Left kidney (tissue), 1 donor: ENCODE measurements at regions not wholly inside any gene's neighbourhood (a gene's known extent, or its start where the extent isn't known, plus 50 kb on each side); places are given as distances from the start of the nearest gene placed in this dataset.

Experiments
- DNase-seq: peaks from one replicate; pipeline ENCODE4 v3.0.0-alpha.2; 2013

DNA sequence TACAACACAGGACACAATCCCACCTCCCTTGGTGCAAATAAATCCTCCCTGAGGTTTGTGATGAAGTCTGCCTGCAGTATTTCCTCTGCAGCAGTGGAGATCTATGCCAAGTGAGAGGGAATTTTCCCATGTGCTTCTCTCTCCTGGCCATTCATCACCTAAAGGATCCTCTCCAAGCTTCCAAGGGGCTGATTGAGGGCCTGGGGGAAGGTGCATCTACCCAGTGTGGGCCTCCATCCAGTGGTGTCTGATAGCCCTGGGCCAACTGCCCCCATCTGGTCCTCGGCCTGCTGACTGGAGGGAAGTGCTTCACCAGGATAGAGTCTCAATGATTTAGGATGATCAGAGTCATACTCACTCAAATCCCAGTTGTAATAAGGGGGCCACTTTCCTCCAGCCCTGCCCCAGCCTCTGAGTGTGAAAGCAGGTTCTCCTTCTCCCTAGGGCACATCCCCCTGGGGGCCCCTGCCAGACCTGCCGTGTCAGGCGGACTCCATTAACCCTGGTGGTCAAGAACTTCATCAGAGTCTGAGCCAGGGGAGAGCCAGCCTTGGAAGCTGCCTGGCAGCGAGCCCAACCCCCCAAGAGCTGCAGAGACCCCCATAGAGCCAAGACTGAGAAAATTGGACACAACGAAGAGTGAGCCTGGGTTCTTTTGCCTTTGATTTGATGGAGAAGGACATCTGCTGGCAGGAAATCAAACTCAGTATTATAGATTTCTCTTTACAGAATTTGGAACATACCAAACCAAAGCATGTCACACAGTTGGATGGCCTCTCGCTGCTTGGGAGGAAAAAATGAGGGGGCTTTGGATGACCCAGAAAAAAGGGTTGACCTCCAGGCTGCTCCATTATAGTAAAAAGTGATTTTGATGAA lies 509.6 kb downstream of the CMPK2 start:
- DNase-seq = no peak

GRCh38 chr2:6358546-6358945 lies 507.2 kb downstream of the CMPK2 start:
- no peak for DNase-seq

GRCh38 chr2:6358985-6359384 lies 506.7 kb downstream of the CMPK2 start:
- DNase-seq = no peak

DNA sequence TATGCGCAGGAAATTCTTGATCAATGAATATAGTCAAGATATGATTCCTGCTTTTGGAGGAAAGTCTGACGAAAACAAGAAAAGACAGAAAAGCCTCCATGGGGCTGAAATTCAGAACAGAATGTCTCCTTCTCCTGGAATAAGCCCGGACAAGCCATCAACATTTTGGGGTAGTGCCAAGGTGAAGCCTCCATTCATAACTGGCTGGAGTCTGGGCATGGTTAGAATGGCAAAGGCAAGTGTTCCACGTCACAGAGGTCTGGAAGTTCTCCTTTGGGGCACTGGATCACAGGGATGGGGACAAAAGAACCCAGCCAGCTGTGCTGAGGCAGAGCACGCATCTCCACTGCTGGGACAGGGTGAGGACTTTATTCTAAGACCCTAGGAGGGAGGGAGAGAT lies 505.7 kb downstream of the CMPK2 start:
- no peak for DNase-seq

GRCh38 chr2:6362671-6363450 lies 502.8 kb downstream of the CMPK2 start:
- DNase-seq = no peak

GRCh38 chr2:6368281-6368680 lies 497.4 kb downstream of the CMPK2 start:
- DNase-seq = no peak

DNA sequence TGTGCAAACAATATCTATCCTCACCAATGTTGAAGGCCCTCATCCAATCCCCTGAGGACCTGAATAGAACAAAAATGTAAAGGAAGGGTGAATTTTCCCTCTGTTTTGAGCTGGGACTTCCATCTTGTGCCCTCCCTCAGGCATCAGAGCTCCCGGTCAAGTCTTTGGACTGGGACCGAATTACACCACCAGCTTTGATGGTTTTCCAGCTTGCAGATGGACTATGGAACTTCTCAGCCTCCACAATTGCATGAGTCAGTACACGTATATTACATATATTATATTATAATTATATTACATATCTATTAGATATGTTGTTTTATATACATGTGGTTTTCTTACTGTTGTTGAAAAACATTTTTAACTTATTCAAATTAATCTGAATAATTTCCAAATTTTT lies 496.4 kb downstream of the CMPK2 start:
- DNase-seq = no peak

DNA sequence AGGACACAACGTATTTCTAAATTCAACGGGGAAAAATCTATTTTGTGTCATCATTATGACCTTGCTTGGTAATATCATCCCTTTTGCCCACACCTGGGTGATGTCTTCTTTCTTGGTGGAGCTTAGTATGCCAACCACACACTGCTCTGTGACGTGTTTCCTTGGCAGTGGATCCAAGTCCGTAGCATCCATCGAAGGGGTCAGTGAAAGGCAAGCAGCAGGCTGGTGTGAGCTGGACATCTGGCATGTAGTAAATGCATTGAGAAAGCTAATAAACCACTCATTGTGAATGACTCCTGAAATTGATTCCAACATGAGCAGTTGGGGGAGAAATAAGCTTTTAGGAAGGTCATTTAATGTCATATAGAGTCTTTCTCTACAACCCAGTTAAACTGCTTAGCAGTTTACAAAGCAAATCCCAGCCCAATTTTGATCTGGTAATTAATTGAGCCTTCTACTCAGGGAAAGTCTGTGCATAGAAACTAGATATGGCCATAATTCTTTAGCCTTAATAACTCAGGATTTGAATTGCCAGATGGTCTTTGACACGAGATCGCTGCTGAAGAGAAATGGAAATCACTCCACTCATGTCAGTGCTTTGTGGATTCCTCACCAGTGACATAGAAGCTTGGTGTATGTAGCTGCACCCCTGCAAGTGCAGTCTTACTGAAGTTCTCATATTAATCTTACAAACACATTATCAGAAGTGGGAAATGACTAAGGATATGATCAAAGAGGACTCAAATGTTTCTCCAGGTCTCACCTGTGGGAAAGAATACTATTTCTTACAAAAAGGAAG lies 494.8 kb downstream of the CMPK2 start:
- DNase-seq = no peak

DNA sequence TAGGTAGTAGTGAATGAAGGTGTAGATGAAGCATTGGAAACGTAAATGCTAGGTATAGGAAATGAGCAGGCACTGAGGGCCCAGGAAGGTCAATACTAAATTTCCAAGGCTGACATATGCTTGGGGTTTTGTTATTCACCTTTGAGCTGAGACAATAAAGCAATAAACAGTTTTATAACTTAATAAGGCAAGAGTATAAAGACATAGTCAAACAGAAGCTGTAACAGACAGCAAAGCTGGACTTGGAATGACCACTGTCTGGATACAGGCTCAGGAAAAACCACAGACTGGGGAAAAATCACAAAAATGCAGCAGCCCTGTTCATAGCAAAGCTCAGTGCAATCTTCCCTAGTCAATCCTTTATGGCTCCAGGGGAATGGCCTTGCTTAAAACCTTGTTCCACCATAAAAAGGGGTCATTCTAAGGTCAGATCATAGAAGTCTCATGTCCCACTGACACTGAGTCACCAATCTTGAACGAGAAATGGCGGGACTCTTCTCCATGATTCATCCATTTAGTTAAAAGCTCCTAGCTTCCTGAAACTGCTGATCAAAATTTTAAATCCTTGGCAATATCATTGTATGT lies 493.3 kb downstream of the CMPK2 start:
- no peak for DNase-seq

DNA sequence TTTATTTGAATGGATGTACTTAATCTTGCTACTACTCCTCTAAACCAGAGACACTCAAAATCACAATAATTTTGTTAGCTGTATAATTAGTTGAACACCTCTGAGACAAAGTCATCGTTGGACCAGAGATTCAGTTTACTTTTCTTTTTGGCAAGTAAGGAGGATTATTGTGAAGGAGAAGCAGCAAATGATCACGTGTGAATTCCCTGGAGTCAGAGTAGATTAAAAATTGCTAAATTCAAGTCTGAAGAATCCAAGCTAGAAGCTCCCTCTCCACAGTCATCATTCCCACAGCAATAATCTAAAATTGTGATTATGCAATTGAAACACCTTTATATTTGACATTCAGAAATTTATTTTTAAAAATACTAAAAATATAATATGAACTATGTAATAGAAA lies 484.4 kb downstream of the CMPK2 start:
- DNase-seq = no peak

- no peak for DNase-seq
These were observed 481.4 kb downstream of the CMPK2 start for GRCh38 chr2:6384341-6384740.

DNA sequence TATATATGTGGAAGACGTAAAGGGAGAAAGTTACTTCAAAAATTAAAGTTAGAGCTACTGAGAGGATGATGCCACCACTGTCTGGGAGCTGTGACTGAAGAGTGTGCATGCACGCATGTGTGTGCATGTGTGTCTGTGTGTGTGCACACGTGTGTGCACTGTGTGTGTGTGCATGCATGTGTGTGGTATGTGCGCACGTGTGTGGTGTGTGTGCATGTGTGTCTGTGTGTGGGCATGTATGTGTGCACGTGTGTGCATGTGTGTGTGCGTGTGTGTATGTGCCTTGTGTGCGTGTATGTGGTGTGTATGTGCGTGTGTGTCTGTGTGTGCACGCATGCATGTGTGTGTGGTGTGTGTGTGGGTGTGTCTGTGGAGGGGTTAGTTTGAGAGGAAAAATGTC lies 473.4 kb downstream of the CMPK2 start:
- DNase-seq = no peak

- DNase-seq = no peak
These were observed 472.7 kb downstream of the CMPK2 start for GRCh38 chr2:6392966-6393365.

DNA sequence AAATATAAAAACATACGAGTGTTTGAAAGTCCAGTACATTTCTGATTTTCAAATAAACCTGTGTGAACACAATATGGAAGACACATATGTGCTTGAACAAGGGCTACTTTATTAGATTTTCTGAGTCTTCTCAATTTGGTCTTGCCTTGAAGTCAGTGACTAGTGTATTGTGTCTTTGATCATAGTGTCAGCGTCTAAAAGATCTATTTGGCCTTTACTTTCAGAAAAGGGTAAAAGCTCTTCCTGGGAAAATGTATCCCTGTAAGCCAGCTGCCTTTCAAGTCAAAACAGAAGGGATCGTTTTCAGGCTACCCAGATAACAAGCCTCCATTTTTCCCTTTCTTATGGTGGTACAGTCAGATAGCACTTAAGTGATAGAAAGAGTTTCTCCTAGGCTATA lies 471.9 kb downstream of the CMPK2 start:
- DNase-seq = no peak

GRCh38 chr2:6394276-6394675 lies 471.4 kb downstream of the CMPK2 start:
- DNase-seq = no peak

GRCh38 chr2:6398421-6398820 lies 467.3 kb downstream of the CMPK2 start:
- DNase-seq = no peak

GRCh38 chr2:6401301-6401700 lies 464.4 kb downstream of the CMPK2 start:
- DNase-seq = no peak

DNA sequence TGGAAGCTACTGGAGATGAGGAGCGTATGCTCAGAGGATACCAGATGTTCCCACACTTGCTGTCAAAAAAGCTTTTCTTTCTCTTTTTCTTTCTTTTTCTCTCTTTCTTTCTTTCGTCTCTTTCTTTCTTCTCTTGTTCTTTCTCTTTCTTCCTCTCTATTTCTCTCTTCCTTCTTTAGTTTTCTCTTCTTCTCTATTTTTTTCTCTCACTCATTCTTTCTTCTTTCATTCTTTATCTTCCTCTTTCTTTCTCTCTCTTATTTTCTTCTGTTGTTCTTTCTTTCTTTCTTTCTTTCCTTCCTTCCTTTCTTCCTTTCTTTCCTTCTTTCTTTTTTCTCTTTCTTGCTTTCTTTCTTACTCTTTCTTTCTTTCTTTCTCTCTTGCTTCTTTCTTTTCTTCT lies 457.6 kb downstream of the CMPK2 start:
- DNase-seq = no peak

- no peak for DNase-seq
These were observed 455.4 kb downstream of the CMPK2 start for GRCh38 chr2:6410313-6410712.

GRCh38 chr2:6412533-6413091 lies 453.1 kb downstream of the CMPK2 start:
- DNase-seq = no peak

- DNase-seq = no peak
These were observed 448.7 kb downstream of the CMPK2 start for GRCh38 chr2:6417050-6417449.

- no peak for DNase-seq
These were observed 447.4 kb downstream of the CMPK2 start for GRCh38 chr2:6418291-6418690.
